ENCODE measurements at regions not wholly inside any gene's neighbourhood (a gene's known extent, or its start where the extent isn't known, plus 50 kb on each side); places are given as distances from the start of the nearest gene placed in this dataset.
A peak's percentile ranks its signal among the peaks of the same experiment; 100 is the strongest.

- 60 to 64% methylated on average over 4 of the region's 4 CpGs for WGBS, 2 donors
- H3K4me3 ChIP-seq (ENCODE audit: low read length in 2 of 2): no peak overlapping the region
- no peak overlapping the region for H3K27ac ChIP-seq (ENCODE audit: low read depth in 1 of 2, low read length in 2 of 2)
- no peaks in the 10 kb centered on the region for H3K36me3 ChIP-seq (ENCODE audit: control insufficient read depth in 1 of 2, insufficient read depth in 2 of 2, low read length in 1 of 2)
- DNase-seq (no peak), ATAC-seq (ENCODE audit: low FRiP score) (no peak)
- H3K27me3 ChIP-seq (ENCODE audit: control insufficient read depth in 1 of 2, insufficient read depth in 2 of 2, low read length in 1 of 2): no peaks in the 10 kb centered on the region
- no peaks in the 10 kb centered on the region for H3K9me3 ChIP-seq (ENCODE audit: control insufficient read depth, low read length)
- intact Hi-C loops (cut with DNase I): no loop called here
- H3K4me1 ChIP-seq (ENCODE audit: control insufficient read depth in 1 of 2, insufficient read depth in 2 of 2, low read length in 2 of 2): no peaks in the 10 kb centered on the region
These were observed 74.1 kb upstream of the POMGNT2 start for GRCh38 chr3:43180027-43180426.

- DNase-seq (no peak), ATAC-seq (ENCODE audit: low FRiP score) (peak; percentile 46)
- 88 to 90% methylated on average over 10 of the region's 10 CpGs for WGBS, 2 donors
- Histone ChIP-seq H3K9me3 (ENCODE audit: control insufficient read depth, low read length) (no peaks in the 10 kb centered on the region), H3K27ac (ENCODE audit: low read depth in 1 of 2, low read length in 2 of 2) (no peak overlapping the region), H3K27me3 (ENCODE audit: control insufficient read depth in 1 of 2, insufficient read depth in 2 of 2, low read length in 1 of 2) (no peaks in the 10 kb centered on the region), H3K4me1 (ENCODE audit: control insufficient read depth in 1 of 2, insufficient read depth in 2 of 2, low read length in 2 of 2) (no peaks in the 10 kb centered on the region), H3K36me3 (ENCODE audit: control insufficient read depth in 1 of 2, insufficient read depth in 2 of 2, low read length in 1 of 2) (no peaks in the 10 kb centered on the region), H3K4me3 (ENCODE audit: low read length in 2 of 2) (no peak overlapping the region)
- intact Hi-C loops (cut with DNase I): no loop called here
These were observed 73.0 kb upstream of the POMGNT2 start for GRCh38 chr3:43178891-43179366.

GRCh38 chr3:43177085-43177484, 71.2 kb upstream of the POMGNT2 start:
- Histone ChIP-seq H3K4me1 (ENCODE audit: control insufficient read depth in 1 of 2, insufficient read depth in 2 of 2, low read length in 2 of 2) (no peaks in the 10 kb centered on the region), H3K36me3 (ENCODE audit: control insufficient read depth in 1 of 2, insufficient read depth in 2 of 2, low read length in 1 of 2) (no peaks in the 10 kb centered on the region), H3K4me3 (ENCODE audit: low read length in 2 of 2) (no peak overlapping the region), H3K27ac (ENCODE audit: low read depth in 1 of 2, low read length in 2 of 2) (no peak overlapping the region), H3K9me3 (ENCODE audit: control insufficient read depth, low read length) (no peaks in the 10 kb centered on the region), H3K27me3 (ENCODE audit: control insufficient read depth in 1 of 2, insufficient read depth in 2 of 2, low read length in 1 of 2) (no peaks in the 10 kb centered on the region)
- ATAC-seq (ENCODE audit: low FRiP score): no peak
- intact Hi-C loops (cut with DNase I): no loop called here
- WGBS, 2 donors: 93% methylated on average over 5 of the region's 5 CpGs
- no peak for DNase-seq

- intact Hi-C loops (cut with DNase I): no loop called here
- Histone ChIP-seq H3K36me3 (ENCODE audit: control insufficient read depth in 1 of 2, insufficient read depth in 2 of 2, low read length in 1 of 2) (no peaks in the 10 kb centered on the region), H3K4me1 (ENCODE audit: control insufficient read depth in 1 of 2, insufficient read depth in 2 of 2, low read length in 2 of 2) (no peaks in the 10 kb centered on the region), H3K27me3 (ENCODE audit: control insufficient read depth in 1 of 2, insufficient read depth in 2 of 2, low read length in 1 of 2) (no peaks in the 10 kb centered on the region), H3K9me3 (ENCODE audit: control insufficient read depth, low read length) (no peaks in the 10 kb centered on the region), H3K27ac (ENCODE audit: low read depth in 1 of 2, low read length in 2 of 2) (no peak overlapping the region), H3K4me3 (ENCODE audit: low read length in 2 of 2) (no peak overlapping the region)
- ATAC-seq (ENCODE audit: low FRiP score) (no peak), DNase-seq (no peak)
- 70% methylated on average over 4 of the region's 4 CpGs for WGBS, 2 donors
These were observed 70.8 kb upstream of the POMGNT2 start for GRCh38 chr3:43176666-43177065.

GRCh38 chr3:43175541-43175940, 69.7 kb upstream of the POMGNT2 start:
- H3K4me3 ChIP-seq (ENCODE audit: low read length in 2 of 2): no peak overlapping the region
- no peaks in the 10 kb centered on the region for H3K9me3 ChIP-seq (ENCODE audit: control insufficient read depth, low read length)
- intact Hi-C loops (cut with DNase I): no loop called here
- no peak overlapping the region for H3K27ac ChIP-seq (ENCODE audit: low read depth in 1 of 2, low read length in 2 of 2)
- ATAC-seq (ENCODE audit: low FRiP score): no peak
- 84 to 88% methylated on average over 5 of the region's 5 CpGs for WGBS, 2 donors
- DNase-seq: no peak
- no peaks in the 10 kb centered on the region for H3K4me1 ChIP-seq (ENCODE audit: control insufficient read depth in 1 of 2, insufficient read depth in 2 of 2, low read length in 2 of 2)
- H3K27me3 ChIP-seq (ENCODE audit: control insufficient read depth in 1 of 2, insufficient read depth in 2 of 2, low read length in 1 of 2): no peaks in the 10 kb centered on the region
- H3K36me3 ChIP-seq (ENCODE audit: control insufficient read depth in 1 of 2, insufficient read depth in 2 of 2, low read length in 1 of 2): no peaks in the 10 kb centered on the region

GRCh38 chr3:43173949-43174348, 68.1 kb upstream of the POMGNT2 start:
- peaks cover 1% of the 10 kb centered on the region for H3K9me3 ChIP-seq (ENCODE audit: control insufficient read depth, low read length)

GRCh38 chr3:43171748-43172147, 65.9 kb upstream of the POMGNT2 start:
- 87 to 91% methylated on average over 5 of the region's 5 CpGs for WGBS, 2 donors
- Histone ChIP-seq H3K27me3 (ENCODE audit: control insufficient read depth in 1 of 2, insufficient read depth in 2 of 2, low read length in 1 of 2) (no peaks in the 10 kb centered on the region), H3K4me1 (ENCODE audit: control insufficient read depth in 1 of 2, insufficient read depth in 2 of 2, low read length in 2 of 2) (no peaks in the 10 kb centered on the region), H3K36me3 (ENCODE audit: control insufficient read depth in 1 of 2, insufficient read depth in 2 of 2, low read length in 1 of 2) (no peaks in the 10 kb centered on the region), H3K4me3 (ENCODE audit: low read length in 2 of 2) (no peak overlapping the region), H3K9me3 (ENCODE audit: control insufficient read depth, low read length) (peaks cover 1% of the 10 kb centered on the region), H3K27ac (ENCODE audit: low read depth in 1 of 2, low read length in 2 of 2) (no peak overlapping the region)
- intact Hi-C loops (cut with DNase I): no loop called here
- no peak for ATAC-seq (ENCODE audit: low FRiP score)
- no peak for DNase-seq

More at GRCh38 chr3:43173949-43174348, 68.1 kb upstream of the POMGNT2 start:
- Histone ChIP-seq H3K36me3 (ENCODE audit: control insufficient read depth in 1 of 2, insufficient read depth in 2 of 2, low read length in 1 of 2) (no peaks in the 10 kb centered on the region), H3K27me3 (ENCODE audit: control insufficient read depth in 1 of 2, insufficient read depth in 2 of 2, low read length in 1 of 2) (no peaks in the 10 kb centered on the region), H3K4me1 (ENCODE audit: control insufficient read depth in 1 of 2, insufficient read depth in 2 of 2, low read length in 2 of 2) (no peaks in the 10 kb centered on the region), H3K4me3 (ENCODE audit: low read length in 2 of 2) (no peak overlapping the region), H3K27ac (ENCODE audit: low read depth in 1 of 2, low read length in 2 of 2) (no peak overlapping the region)
- no peak for DNase-seq
- intact Hi-C loops (cut with DNase I): no loop called here
- ATAC-seq (ENCODE audit: low FRiP score): no peak

- no peaks in the 10 kb centered on the region for H3K4me1 ChIP-seq (ENCODE audit: control insufficient read depth in 1 of 2, insufficient read depth in 2 of 2, low read length in 2 of 2)
These were observed 64.7 kb upstream of the POMGNT2 start for GRCh38 chr3:43170553-43170952.

GRCh38 chr3:43169987-43170386, 64.1 kb upstream of the POMGNT2 start:
- no peaks in the 10 kb centered on the region for H3K36me3 ChIP-seq (ENCODE audit: control insufficient read depth in 1 of 2, insufficient read depth in 2 of 2, low read length in 1 of 2)
- H3K4me3 ChIP-seq (ENCODE audit: low read length in 2 of 2): no peak overlapping the region
- no peak overlapping the region for H3K27ac ChIP-seq (ENCODE audit: low read depth in 1 of 2, low read length in 2 of 2)
- H3K27me3 ChIP-seq (ENCODE audit: control insufficient read depth in 1 of 2, insufficient read depth in 2 of 2, low read length in 1 of 2): no peaks in the 10 kb centered on the region
- no peaks in the 10 kb centered on the region for H3K4me1 ChIP-seq (ENCODE audit: control insufficient read depth in 1 of 2, insufficient read depth in 2 of 2, low read length in 2 of 2)
- 86 to 91% methylated on average over 4 of the region's 4 CpGs for WGBS, 2 donors
- ATAC-seq (ENCODE audit: low FRiP score) (no peak), DNase-seq (no peak)
- H3K9me3 ChIP-seq (ENCODE audit: control insufficient read depth, low read length): peaks cover 1% of the 10 kb centered on the region
- intact Hi-C loops (cut with DNase I): loop anchor here in 1 of 2 donors (10.0 kb wide), 1 partner anchor 335 kb away; no protein-coding TSS in a partner anchor

More at GRCh38 chr3:43170553-43170952, 64.7 kb upstream of the POMGNT2 start:
- Histone ChIP-seq H3K27me3 (ENCODE audit: control insufficient read depth in 1 of 2, insufficient read depth in 2 of 2, low read length in 1 of 2) (no peaks in the 10 kb centered on the region), H3K36me3 (ENCODE audit: control insufficient read depth in 1 of 2, insufficient read depth in 2 of 2, low read length in 1 of 2) (no peaks in the 10 kb centered on the region), H3K27ac (ENCODE audit: low read depth in 1 of 2, low read length in 2 of 2) (no peak overlapping the region), H3K4me3 (ENCODE audit: low read length in 2 of 2) (no peak overlapping the region), H3K9me3 (ENCODE audit: control insufficient read depth, low read length) (peaks cover 1% of the 10 kb centered on the region)
- WGBS, 2 donors: 80 to 84% methylated on average over 7 of the region's 7 CpGs
- no peak for ATAC-seq (ENCODE audit: low FRiP score)
- DNase-seq: no peak
- intact Hi-C loops (cut with DNase I): no loop called here
